ENCODE measurements at regions not wholly inside any gene's neighbourhood (a gene's known extent, or its start where the extent isn't known, plus 50 kb on each side); places are given as distances from the start of the nearest gene placed in this dataset.
A peak's percentile ranks its signal among the peaks of the same experiment; 100 is the strongest.

- DNase-seq, result no peak
Measured at GRCh38 chr20:59403962-59404314, 103.5 kb downstream of the EDN3 start.

GRCh38 chr20:59404749-59405148 lies 104.3 kb downstream of the EDN3 start:
- no peak for DNase-seq

GRCh38 chr20:59405226-59406200 lies 105.1 kb downstream of the EDN3 start:
- DNase-seq, result no peak

DNA sequence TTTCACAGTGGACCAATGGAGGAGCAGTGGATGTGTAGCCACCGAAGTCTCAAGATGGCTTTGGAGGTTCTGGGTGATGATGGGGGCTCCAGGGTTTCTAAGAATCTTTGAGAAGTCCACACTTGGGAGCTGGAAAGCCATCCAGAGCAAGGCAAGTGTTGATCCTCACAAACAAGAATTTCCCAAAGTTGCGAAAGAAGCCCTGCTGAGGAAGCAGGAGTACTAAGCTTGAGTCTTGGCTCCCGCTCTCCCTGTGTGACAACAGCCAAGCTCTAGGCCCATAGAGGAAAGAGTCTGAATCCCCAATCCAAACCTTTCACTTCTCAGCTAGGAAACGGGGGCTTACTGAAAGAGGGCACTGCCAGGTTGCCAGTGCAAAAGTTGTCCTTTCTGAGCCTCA lies 106.0 kb downstream of the EDN3 start:
- DNase-seq, result no peak

- no peak for DNase-seq
Measured at GRCh38 chr20:59411170-59411569, 110.8 kb downstream of the EDN3 start.

DNA sequence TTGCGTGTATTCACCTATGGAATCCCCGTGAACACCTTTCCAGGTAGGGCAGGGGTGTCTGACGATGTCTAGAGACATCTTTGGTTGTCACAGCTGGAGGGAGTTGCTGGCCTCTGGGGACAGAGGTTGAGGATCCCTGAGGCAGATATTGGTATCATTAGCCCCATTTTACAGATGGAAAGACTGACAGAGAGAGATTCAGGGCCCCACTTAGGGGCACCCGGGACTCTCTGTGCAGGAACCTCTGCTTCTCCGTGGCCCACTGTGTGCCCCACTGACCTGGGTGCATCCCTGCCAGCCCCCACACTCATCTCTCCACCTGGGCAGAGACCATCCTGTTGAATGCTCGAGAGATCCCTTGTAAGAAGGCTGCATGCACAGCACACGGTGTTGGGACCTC lies 111.2 kb downstream of the EDN3 start:
- DNase-seq, result no peak

DNA sequence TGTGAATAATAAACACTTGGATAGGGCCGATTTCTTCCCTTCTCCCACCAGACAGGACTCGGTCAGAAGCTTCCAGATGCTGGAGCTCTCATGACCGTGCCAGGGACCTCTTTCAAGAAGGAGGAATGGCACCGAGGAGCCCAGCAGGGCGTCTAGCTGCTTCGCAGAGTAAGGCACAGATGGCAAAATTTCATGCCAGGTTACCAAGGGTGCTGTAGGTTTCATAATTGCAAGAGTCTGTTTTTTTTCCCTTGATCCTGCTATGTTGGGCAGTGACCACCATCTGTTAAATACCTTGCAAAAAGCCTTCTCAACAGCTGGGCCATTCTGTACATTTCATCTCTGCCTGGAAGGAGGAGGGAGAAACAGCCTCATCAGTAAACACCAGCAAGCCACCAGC lies 111.8 kb downstream of the EDN3 start:
- DNase-seq, result peak; percentile 65

- no peak for DNase-seq
Measured at GRCh38 chr20:59412875-59413284, 112.5 kb downstream of the EDN3 start.

DNA sequence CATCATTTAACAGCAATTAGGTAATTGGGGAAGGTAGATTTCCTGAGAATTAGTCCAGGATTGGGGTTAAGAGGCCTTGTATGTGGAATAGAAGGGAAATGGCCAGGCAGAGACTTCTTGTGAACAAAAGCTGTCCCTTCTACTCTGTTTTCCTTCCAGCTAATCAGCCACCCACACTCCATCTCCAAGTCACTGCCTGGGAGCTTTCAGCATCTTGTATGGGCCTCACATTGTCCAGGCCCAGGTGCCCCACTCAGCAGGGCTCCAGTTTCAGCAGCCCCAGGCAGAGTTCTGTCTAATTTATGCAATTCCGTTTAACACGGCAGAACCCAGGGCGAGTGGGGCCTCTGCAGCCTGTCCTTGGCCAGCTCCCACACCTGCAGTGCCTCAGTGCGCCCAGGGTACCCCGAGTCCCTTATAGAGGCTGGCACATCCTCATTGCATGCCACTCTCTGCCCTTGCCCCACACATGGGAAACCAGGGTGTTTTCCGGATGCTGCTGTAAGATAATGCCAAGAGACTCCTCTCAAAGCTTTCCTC lies 113.0 kb downstream of the EDN3 start:
- DNase-seq, result no peak

DNA sequence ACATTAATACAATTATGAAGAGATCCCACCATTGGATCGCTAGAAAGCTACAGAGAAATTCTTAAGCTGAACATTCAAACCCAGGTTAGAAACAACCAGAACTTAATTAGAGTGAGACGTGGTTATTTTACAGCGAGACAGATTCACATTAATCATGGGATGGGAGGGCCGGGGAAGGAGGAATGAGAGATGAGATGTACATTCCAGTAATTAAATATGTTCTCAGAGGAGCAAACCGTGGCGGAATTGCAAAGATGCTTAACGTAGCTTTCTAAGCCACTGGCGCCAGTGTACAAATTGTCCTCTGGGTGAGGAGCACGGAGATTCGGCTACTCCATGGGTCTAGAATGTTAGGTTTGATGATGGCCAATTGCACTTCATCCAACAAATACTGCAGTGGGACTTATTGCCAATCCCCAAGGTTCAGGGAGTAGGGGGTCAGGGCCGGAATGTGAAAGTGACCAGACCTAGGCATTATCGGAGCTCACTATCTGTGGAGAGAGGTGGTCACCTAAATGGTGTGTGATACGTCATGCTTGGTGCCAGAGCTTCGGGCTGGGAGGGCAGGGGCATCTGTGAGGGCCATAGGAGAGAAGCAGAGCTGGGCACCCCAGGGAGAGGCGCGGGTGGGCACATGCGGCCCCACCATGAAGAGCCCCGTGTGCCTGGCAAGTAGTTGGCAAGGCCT lies 114.7 kb downstream of the EDN3 start:
- DNase-seq, result no peak

DNA sequence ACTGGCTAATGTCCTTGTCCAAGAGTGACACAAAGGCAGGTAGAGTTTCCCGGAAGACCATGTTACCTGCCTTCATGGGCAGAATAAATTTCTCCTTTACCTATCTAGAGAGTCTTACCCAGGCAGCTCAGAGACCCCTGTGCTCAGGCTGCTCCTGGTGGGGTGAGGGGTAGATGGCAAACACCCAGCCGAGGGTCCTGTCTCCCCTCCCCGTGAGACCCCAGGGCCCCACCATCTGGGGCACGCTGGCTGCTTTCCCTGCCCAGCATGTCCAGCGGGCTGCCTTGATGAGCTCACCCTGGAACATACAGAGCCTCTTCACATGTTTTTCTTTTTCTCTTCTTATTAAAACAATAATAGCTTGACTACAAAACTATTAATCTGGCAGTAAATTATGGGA lies 116.5 kb downstream of the EDN3 start:
- no peak for DNase-seq

DNA sequence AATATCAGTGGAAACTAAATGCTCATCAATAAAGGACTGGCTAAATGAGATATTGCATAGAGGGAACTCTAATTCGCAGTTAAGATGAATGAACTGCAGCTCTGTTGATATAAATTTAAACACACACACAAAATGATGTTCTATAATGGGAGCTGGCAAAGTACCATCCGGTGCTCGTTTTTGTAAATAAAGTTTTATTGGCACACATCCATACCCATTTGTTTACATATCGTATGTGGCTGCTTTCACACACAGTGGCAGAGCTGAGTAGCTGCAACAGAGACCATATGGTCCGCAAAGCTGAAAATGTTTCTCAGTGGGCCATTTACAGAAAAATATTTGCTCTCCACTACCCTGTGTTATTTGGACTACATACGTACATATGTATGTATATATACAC lies 120.7 kb downstream of the EDN3 start:
- no peak for DNase-seq

DNA sequence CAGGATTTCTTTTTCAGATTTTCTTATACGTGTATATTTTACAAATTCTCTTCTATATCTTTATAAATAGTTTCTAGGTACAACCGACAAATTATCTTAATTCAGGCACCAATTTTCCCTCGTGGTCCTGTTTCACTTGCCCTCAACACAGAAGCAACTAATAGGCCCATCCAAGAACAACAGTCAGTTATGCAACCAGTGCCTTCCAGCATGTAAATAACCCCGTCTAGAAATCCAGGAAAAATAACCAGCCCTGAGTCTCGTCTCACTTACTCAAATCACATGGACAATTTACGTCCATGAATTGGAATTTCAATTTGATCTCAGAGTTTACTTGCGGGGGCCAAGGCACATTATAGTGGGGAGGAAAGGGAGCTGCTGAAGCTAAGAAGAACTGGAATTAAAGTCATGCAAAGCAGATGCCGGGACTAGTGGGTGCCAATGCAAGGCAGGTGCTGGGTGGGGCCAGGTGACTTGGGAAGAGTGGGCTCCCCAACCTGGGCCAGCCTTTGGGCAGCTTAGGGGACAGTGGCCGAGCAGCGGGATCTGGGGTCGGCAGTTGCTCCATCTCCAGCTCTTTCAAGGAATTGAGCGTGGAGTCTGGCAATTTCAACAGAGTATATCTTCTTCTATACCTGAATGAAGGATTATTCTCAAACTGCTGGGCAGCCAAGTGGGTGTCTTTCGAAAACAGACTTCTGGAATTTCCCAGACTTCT lies 121.7 kb downstream of the EDN3 start:
- DNase-seq, result no peak

- DNase-seq, result peak; percentile 77
Measured at GRCh38 chr20:59422872-59423544, 122.6 kb downstream of the EDN3 start.

- no peak for DNase-seq
Measured at GRCh38 chr20:59424976-59425375, 124.6 kb downstream of the EDN3 start.

DNA sequence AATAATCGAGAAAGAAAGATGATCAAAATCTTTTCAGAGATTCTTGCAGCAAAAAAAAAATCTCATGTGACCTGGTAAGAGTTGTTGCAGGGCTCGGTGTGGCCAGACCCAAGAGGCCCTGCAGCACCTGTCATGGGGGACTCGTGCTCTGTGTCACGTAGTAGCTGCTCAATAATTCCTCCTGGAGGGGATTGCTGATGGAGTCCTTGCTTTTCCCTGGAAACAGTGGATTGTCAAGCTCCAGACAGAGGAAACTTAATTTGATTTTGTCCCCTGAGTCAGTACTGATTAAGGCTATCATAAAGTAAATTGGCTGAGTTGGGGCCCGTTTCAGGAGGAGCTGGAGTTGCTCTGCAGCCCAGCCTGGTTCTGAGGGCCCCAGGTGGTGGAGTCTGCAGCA lies 125.2 kb downstream of the EDN3 start:
- no peak for DNase-seq

DNA sequence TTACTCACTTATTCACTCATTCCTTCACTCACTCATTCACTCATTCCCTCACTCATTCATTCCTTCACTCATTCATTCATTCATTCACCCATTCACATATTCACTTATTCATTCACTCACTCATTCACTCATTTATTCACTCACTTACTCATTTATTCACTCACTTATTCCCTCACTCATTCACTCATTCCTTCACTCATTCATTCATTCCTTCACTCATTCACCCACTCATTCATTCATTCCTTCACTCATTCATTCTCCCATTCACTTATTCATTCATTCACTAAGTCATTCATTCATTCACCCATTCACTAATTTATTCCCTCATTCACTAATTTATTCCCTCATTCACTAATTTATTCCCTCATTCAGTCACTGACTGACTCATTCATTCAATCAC lies 127.6 kb downstream of the EDN3 start:
- no peak for DNase-seq

- DNase-seq, result no peak
Measured at GRCh38 chr20:59428441-59429205, 128.2 kb downstream of the EDN3 start.

GRCh38 chr20:59429396-59429795 lies 129.0 kb downstream of the EDN3 start:
- DNase-seq, result no peak

DNA sequence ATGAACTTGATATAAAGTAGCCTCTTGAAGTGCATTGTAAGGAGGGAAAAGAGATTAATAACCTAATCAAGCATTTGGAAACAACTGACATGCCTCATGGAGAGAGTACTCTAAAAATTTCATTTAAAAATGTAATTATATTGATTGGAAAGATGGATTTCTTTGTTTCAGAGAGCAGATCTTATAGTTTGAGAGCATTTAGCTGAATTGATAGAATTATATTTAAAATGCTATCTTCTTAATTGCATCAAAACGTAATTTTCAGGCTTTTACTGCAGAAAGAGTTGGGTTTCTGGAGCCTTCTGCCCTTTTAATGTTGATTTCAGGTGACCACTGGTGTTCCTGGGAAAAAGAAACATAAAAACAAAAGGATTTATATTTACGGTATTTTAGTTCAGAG lies 130.6 kb downstream of the EDN3 start:
- DNase-seq, result no peak

DNA sequence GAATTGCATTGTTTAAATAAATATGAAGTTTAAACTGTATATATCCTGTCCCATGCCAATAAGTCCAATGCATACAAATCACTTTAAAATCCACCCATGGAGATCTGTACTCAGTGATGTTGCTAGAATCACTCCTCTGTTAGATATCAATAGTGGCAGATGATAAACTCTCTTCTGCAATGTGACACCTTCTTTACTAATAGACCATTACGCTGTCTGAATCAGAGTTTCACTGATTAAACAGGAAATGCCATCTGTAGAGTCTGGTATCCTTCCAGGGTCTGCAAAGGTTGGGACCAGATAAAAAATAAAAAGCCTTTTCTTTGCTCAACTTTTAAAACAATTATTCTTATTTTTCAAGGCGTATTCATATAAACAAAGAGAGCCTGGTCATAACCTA lies 134.5 kb downstream of the EDN3 start:
- DNase-seq, result no peak

DNA sequence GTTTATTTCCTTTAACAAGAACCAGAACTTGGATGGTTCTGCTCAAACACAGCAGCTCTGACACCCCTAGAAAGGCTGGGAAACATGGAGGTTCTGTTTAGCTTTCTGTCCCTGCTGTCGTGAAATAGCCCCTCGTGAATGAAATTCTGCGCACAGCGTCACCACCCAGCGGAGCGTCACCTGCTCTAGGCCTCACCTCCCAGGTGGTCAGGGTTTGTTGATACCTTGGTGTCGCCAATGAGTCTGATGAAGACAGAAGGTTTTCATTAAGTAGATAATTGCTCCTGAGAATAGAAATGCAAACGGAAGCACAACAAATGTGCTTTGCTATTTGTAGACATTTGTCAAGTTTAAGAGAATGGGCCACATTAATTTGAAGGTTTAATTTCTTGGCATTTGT lies 135.1 kb downstream of the EDN3 start:
- DNase-seq, result no peak
